ENCODE measurements at regions not wholly inside any gene's neighbourhood (a gene's known extent, or its start where the extent isn't known, plus 50 kb on each side); places are given as distances from the start of the nearest gene placed in this dataset.

- TF ChIP-seq CTCF (IDR thresholded peaks at IDR 0.05; ENCODE audit: low read depth, low read length): no peak
- no peak for TF ChIP-seq EZH2phosphoT487 (IDR thresholded peaks at IDR 0.05; ENCODE audit: low read depth)
Measured at GRCh38 chr1:192098001-192098400, 60.3 kb upstream of the RGS18 start.
